Activated CD4-positive, alpha-beta T cell treated with anti-CD3 and anti-CD28 coated beads, Interleukin-2, amount 10 ng/mL, durations not matched to agents 7 days and 5 days (primary cell): ENCODE measurements at regions not wholly inside any gene's neighbourhood (a gene's known extent, or its start where the extent isn't known, plus 50 kb on each side); places are given as distances from the start of the nearest gene placed in this dataset.
"Not testable (repeated sequence)": the region's sequence is repeated elsewhere in the genome, so short reads cannot be mapped to it uniquely, and the experiment has no call there.

Experiments used
- CTCF ChIA-PET: fragments of 350-600 bp; sonication (Branson Sonifier 250); formaldehyde crosslinking; loops from one replicate; lab custom pipeline; 2021; ENCODE audit warnings: antibody characterized with exemption; lab: Charles Lee
- POLR2A ChIA-PET: fragments of 350-600 bp; sonication (Branson Sonifier 250); formaldehyde crosslinking; loops from one replicate; lab custom pipeline; 2021; ENCODE audit warnings: antibody characterized with exemption; lab: Charles Lee
- DNase-seq: peaks from one replicate; pipeline ENCODE4 v3.0.0-alpha.2; 2020
- H3K27ac Mint-ChIP-seq: one replicate; pipeline ENCODE4 v1.8.0; 2021; ENCODE audit warnings: mild to moderate bottlenecking, moderate library complexity, mixed read lengths
- H3K27me3 Mint-ChIP-seq: one replicate; pipeline ENCODE4 v1.8.0; 2021; ENCODE audit warnings: mixed read lengths
- H3K36me3 Mint-ChIP-seq: one replicate; pipeline ENCODE4 v1.8.0; 2021; ENCODE audit warnings: low read depth, mixed read lengths
- H3K4me1 Mint-ChIP-seq: one replicate; pipeline ENCODE4 v1.8.0; 2021; ENCODE audit warnings: mixed read lengths
- H3K4me3 Mint-ChIP-seq: one replicate; pipeline ENCODE4 v1.8.0; 2021; ENCODE audit warnings: mild to moderate bottlenecking, moderate library complexity, mixed read lengths
- H3K9me3 Mint-ChIP-seq: one replicate; pipeline ENCODE4 v1.8.0; 2021; ENCODE audit warnings: mixed read lengths

DNA sequence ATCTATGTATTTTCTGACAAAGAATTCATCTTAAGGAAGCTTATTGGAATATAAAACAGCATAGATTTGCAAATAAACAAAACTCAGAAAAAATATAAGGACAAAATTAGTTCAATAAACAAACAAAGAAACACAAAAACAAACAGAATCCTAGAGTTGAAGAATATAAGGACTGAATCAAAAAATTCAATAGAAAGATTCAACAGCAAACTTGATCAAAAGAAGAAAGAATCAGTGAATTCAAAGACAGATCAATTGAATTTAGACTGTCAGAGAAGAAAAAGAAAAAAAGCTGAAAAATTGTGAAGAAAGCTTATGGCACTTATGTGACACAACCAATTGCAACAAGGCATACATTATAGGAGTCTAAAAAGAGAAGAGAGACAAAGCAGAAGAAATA lies 770.0 kb upstream of the RGS18 start:
- Mint-ChIP-seq H3K4me1 (no peaks in the 10 kb centered on the region), H3K9me3 (peaks cover 17% of the 10 kb centered on the region), H3K27me3 (no peaks in the 10 kb centered on the region), H3K36me3 (no peaks in the 10 kb centered on the region), H3K4me3 (no peak overlapping the region), H3K27ac (no peak overlapping the region)
- CTCF ChIA-PET: interaction anchor here (0.6 kb wide), 1 partner anchor 90 kb away, joined by 3 read pairs; no protein-coding TSS in a partner anchor
- POLR2A ChIA-PET: no interaction called here
- no peak for DNase-seq

GRCh38 chr1:191396622-191397021 lies 761.6 kb upstream of the RGS18 start:
- no peaks in the 10 kb centered on the region for H3K4me1 Mint-ChIP-seq
- H3K4me3 Mint-ChIP-seq: no peak overlapping the region
- peaks cover 5% of the 10 kb centered on the region for H3K9me3 Mint-ChIP-seq
- H3K36me3 Mint-ChIP-seq: no peaks in the 10 kb centered on the region
- no peaks in the 10 kb centered on the region for H3K27me3 Mint-ChIP-seq
- ChIA-PET CTCF (no interaction called here), POLR2A (no interaction called here)
- no peak for DNase-seq
- H3K27ac Mint-ChIP-seq: no peak overlapping the region

DNA sequence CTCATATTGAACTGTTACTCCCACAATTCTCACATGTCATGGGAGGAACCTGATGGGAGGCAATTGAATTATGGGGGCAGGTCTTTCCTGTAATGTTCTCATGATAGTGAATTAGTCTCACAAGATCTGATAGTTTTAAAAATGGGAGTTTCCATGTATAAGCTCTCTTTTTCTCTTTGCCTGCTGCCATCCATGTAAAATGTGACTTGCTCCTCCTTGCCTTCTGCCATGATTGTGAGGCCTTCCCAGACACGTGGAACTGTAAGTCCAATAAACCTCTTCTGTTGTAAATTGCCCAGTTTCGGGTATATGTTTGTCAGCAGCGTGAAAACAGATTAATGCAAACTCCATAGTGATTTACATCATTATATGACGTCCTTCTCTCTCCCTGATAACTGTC lies 759.7 kb upstream of the RGS18 start:
- H3K4me3 Mint-ChIP-seq: no peak overlapping the region
- POLR2A ChIA-PET: no interaction called here
- CTCF ChIA-PET: interaction anchor here (0.6 kb wide), 1 partner anchor 1919 kb away, joined by 4 read pairs; no protein-coding TSS in a partner anchor
- DNase-seq: no peak
- no peaks in the 10 kb centered on the region for H3K36me3 Mint-ChIP-seq
- H3K4me1 Mint-ChIP-seq: no peaks in the 10 kb centered on the region
- H3K27ac Mint-ChIP-seq: no peak overlapping the region
- H3K9me3 Mint-ChIP-seq: peaks cover 5% of the 10 kb centered on the region
- no peaks in the 10 kb centered on the region for H3K27me3 Mint-ChIP-seq

GRCh38 chr1:191405417-191405816 lies 752.8 kb upstream of the RGS18 start:
- ChIA-PET CTCF (no interaction called here), POLR2A (no interaction called here)
- Mint-ChIP-seq H3K36me3 (no peaks in the 10 kb centered on the region), H3K9me3 (peaks cover 2% of the 10 kb centered on the region), H3K27me3 (no peaks in the 10 kb centered on the region), H3K4me1 (no peaks in the 10 kb centered on the region), H3K4me3 (no peak overlapping the region), H3K27ac (no peak overlapping the region)
- no peak for DNase-seq

GRCh38 chr1:191414981-191415640 lies 743.2 kb upstream of the RGS18 start:
- ChIA-PET POLR2A (no interaction called here), CTCF (interaction anchor here (0.6 kb wide), 1 partner anchor 309 kb away, joined by 5 read pairs; no protein-coding TSS in a partner anchor)
- Mint-ChIP-seq H3K4me1 (no peaks in the 10 kb centered on the region), H3K9me3 (peaks cover 6% of the 10 kb centered on the region), H3K36me3 (no peaks in the 10 kb centered on the region), H3K4me3 (no peak overlapping the region), H3K27me3 (no peaks in the 10 kb centered on the region), H3K27ac (no peak overlapping the region)
- no peak for DNase-seq

DNA sequence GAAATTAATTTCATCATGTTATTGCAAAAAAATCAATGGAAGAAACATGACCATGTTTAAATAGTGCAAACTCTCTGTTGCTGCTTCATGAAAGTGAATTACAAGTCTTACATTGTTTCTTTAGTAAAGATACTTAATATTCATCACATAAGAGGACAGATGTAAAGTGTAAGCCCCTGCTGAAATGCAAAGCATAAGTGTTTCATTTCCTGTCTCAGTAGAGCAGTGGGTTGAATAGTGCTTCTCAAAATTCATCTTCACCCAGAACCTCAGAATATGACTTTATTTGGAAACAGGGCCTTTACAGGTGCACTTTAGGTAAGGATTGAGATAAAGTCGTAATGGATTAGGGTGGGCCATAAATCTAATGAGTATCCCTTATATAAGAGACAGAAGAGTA lies 738.4 kb upstream of the RGS18 start:
- H3K9me3 Mint-ChIP-seq: peaks cover 9% of the 10 kb centered on the region
- POLR2A ChIA-PET: no interaction called here
- CTCF ChIA-PET: no interaction called here

DNA sequence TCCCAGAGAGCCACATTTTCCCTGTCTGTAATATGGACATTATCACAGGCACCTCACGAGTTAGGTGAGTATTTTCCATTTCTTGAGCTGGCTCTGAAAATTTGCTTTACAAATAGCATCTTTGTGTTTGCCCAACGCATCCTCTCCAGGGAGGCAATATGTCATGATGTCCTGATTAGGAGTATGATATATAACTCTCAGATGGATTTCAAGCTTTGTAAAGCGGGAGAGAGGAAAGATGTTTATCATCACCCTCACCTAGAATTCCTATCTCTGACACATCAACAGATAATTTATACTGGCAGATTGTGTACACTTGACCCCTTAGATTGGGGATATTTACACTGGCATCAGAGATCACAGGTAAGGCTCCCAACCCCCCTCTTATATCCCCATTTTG lies 730.7 kb upstream of the RGS18 start:
- DNase-seq: no peak
- Mint-ChIP-seq H3K4me3 (no peak overlapping the region), H3K9me3 (peaks cover 5% of the 10 kb centered on the region), H3K27me3 (no peaks in the 10 kb centered on the region), H3K36me3 (no peaks in the 10 kb centered on the region), H3K4me1 (no peaks in the 10 kb centered on the region), H3K27ac (no peak overlapping the region)
- POLR2A ChIA-PET: no interaction called here
- CTCF ChIA-PET: no interaction called here

More for the DNA sequence above, 738.4 kb upstream of the RGS18 start:
- Mint-ChIP-seq H3K4me1 (no peaks in the 10 kb centered on the region), H3K27me3 (no peaks in the 10 kb centered on the region), H3K27ac (no peak overlapping the region), H3K4me3 (no peak overlapping the region), H3K36me3 (no peaks in the 10 kb centered on the region)
- no peak for DNase-seq

GRCh38 chr1:191432817-191433216 lies 725.4 kb upstream of the RGS18 start:
- Mint-ChIP-seq H3K36me3 (no peaks in the 10 kb centered on the region), H3K27me3 (no peaks in the 10 kb centered on the region), H3K4me3 (no peak overlapping the region), H3K9me3 (peaks cover 5% of the 10 kb centered on the region), H3K27ac (no peak overlapping the region), H3K4me1 (no peaks in the 10 kb centered on the region)
- ChIA-PET POLR2A (no interaction called here), CTCF (no interaction called here)
- no peak for DNase-seq

DNA sequence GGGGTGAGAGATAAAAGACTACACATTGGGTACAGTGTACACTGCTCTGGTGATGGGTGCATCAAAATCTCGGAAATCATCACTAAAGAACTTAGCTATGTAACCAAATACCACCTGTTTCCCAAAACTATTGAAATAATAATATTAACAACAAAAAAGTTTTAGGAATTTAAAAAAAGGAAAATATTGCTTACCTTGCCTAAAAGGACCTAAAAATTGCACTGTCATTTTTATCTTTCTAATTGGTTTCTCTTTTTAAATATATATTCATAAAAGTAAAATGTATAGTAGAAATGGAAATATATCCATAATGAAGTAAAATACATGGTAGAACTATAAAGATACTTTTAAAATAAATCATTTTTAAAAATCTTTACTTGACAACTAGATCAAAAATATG lies 719.3 kb upstream of the RGS18 start:
- CTCF ChIA-PET: no interaction called here
- H3K9me3 Mint-ChIP-seq: peaks cover 4% of the 10 kb centered on the region
- H3K36me3 Mint-ChIP-seq: no peaks in the 10 kb centered on the region
- no peak overlapping the region for H3K27ac Mint-ChIP-seq
- no peaks in the 10 kb centered on the region for H3K4me1 Mint-ChIP-seq
- no peak for DNase-seq
- POLR2A ChIA-PET: no interaction called here
- H3K27me3 Mint-ChIP-seq: no peaks in the 10 kb centered on the region
- no peak overlapping the region for H3K4me3 Mint-ChIP-seq

GRCh38 chr1:191448279-191448678 lies 710.0 kb upstream of the RGS18 start:
- H3K27me3 Mint-ChIP-seq, H3K4me1 Mint-ChIP-seq, POLR2A ChIA-PET, H3K9me3 Mint-ChIP-seq, H3K36me3 Mint-ChIP-seq, CTCF ChIA-PET, DNase-seq, H3K4me3 Mint-ChIP-seq, H3K27ac Mint-ChIP-seq: not testable (repeated sequence)

DNA sequence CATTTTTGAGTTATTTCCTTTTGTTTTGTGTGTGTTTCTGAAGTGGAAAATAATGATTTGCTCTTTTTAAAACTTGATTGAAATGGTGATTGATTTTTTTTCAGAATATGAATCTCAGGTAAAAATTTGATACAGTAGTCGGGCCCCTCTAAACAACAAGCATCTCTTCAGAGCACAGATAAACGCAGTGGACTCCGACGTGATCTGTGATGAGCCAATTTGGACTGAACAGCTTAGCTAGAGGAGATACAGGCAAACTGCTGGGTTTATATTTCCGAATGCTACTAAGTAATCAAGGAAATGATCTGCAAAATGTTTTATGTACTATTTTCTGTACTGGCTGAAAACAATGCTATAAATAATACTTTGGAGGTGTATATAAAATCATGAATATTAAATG lies 705.7 kb upstream of the RGS18 start:
- Mint-ChIP-seq H3K9me3 (peaks cover 3% of the 10 kb centered on the region), H3K4me1 (no peaks in the 10 kb centered on the region), H3K27ac (no peak overlapping the region), H3K36me3 (no peaks in the 10 kb centered on the region), H3K27me3 (no peaks in the 10 kb centered on the region), H3K4me3 (no peak overlapping the region)
- DNase-seq: no peak
- CTCF ChIA-PET: no interaction called here
- POLR2A ChIA-PET: no interaction called here

DNA sequence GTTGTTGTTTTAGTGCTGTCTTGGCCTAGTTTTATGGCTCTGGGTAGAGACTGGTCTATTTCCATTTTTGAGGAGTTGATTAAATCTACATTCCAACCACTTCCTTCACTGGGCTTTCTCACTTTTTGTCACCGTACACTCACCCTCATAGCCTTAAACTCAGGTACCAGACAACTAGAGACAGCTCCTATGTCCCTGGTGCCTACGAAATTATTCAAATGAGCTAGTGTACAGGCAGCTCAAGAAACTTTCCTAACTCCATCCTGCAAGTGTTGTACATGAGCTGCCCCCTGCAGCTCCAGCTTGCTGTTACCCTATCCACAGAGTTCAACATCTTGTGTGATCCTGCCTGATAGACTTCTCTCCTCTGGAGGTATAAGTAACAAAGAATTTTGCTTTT lies 704.8 kb upstream of the RGS18 start:
- CTCF ChIA-PET: no interaction called here
- peaks cover 3% of the 10 kb centered on the region for H3K9me3 Mint-ChIP-seq
- H3K27ac Mint-ChIP-seq: no peak overlapping the region

GRCh38 chr1:191457889-191458288 lies 700.4 kb upstream of the RGS18 start:
- no peaks in the 10 kb centered on the region for H3K27me3 Mint-ChIP-seq
- no peak overlapping the region for H3K4me3 Mint-ChIP-seq
- CTCF ChIA-PET: no interaction called here
- POLR2A ChIA-PET: no interaction called here
- H3K36me3 Mint-ChIP-seq: no peaks in the 10 kb centered on the region
- no peak overlapping the region for H3K27ac Mint-ChIP-seq
- H3K4me1 Mint-ChIP-seq: no peaks in the 10 kb centered on the region
- no peak for DNase-seq
- no peaks in the 10 kb centered on the region for H3K9me3 Mint-ChIP-seq

More for the DNA sequence above, 704.8 kb upstream of the RGS18 start:
- POLR2A ChIA-PET: no interaction called here
- no peaks in the 10 kb centered on the region for H3K4me1 Mint-ChIP-seq
- DNase-seq: no peak
- no peak overlapping the region for H3K4me3 Mint-ChIP-seq
- H3K27me3 Mint-ChIP-seq: no peaks in the 10 kb centered on the region
- no peaks in the 10 kb centered on the region for H3K36me3 Mint-ChIP-seq

- CTCF ChIA-PET: no interaction called here
- H3K4me1 Mint-ChIP-seq: no peaks in the 10 kb centered on the region
Observed at GRCh38 chr1:191460234-191460633, 698.0 kb upstream of the RGS18 start.

More at GRCh38 chr1:191460234-191460633, 698.0 kb upstream of the RGS18 start:
- Mint-ChIP-seq H3K27me3 (no peaks in the 10 kb centered on the region), H3K36me3 (no peaks in the 10 kb centered on the region), H3K9me3 (no peaks in the 10 kb centered on the region), H3K27ac (no peak overlapping the region), H3K4me3 (no peak overlapping the region)
- no peak for DNase-seq
- POLR2A ChIA-PET: no interaction called here
